Immature natural killer cell (primary cell): ENCODE measurements at regions not wholly inside any gene's neighbourhood (a gene's known extent, or its start where the extent isn't known, plus 50 kb on each side); places are given as distances from the start of the nearest gene placed in this dataset.
"Not testable (repeated sequence)": the region's sequence is repeated elsewhere in the genome, so short reads cannot be mapped to it uniquely, and the experiment has no call there.

Source experiments
- DNase-seq, 3 donors: peaks; one replicate each; pipeline ENCODE4 v3.0.0; 2022; ENCODE audit warnings: mixed read lengths in 1 of 3
- H3K27ac Mint-ChIP-seq, 6 donors: one replicate each; pipeline ENCODE4 v1.8.0; 2020; ENCODE audit warnings: mixed read lengths in 6 of 6, mild to moderate bottlenecking in 5 of 6, inconsistent platforms in 4 of 6, moderate library complexity in 3 of 6
- H3K27me3 Mint-ChIP-seq, 3 donors: one replicate each; pipeline ENCODE4 v1.8.0; 2020 to 2021; ENCODE audit warnings: low read depth in 3 of 3, mild to moderate bottlenecking in 3 of 3, mixed read lengths in 3 of 3, moderate library complexity in 3 of 3, inconsistent platforms in 1 of 3
- H3K36me3 Mint-ChIP-seq, 3 donors: one replicate each; pipeline ENCODE4 v1.8.0; 2020; ENCODE audit warnings: mixed read lengths in 3 of 3, inconsistent platforms in 2 of 3, mild to moderate bottlenecking in 2 of 3
- H3K4me1 Mint-ChIP-seq, 2 donors: one replicate each; pipeline ENCODE4 v1.8.0; 2020; ENCODE audit warnings: inconsistent platforms in 2 of 2, mild to moderate bottlenecking in 2 of 2, mixed read lengths in 2 of 2, moderate library complexity in 1 of 2
- H3K4me3 Mint-ChIP-seq, 5 donors: one replicate each; pipeline ENCODE4 v1.8.0; 2020; ENCODE audit warnings: mild to moderate bottlenecking in 5 of 5, mixed read lengths in 5 of 5, inconsistent platforms in 3 of 5, moderate library complexity in 3 of 5
- H3K9me3 Mint-ChIP-seq, 6 donors: one replicate each; pipeline ENCODE4 v1.8.0; 2020; ENCODE audit warnings: mild to moderate bottlenecking in 6 of 6, mixed read lengths in 6 of 6, inconsistent platforms in 4 of 6, moderate library complexity in 3 of 6

- no peak for DNase-seq
- peaks cover 0 to 3% (median 2%) of the 10 kb centered on the region in 3 donors for H3K27me3 Mint-ChIP-seq
- peaks cover 0 to 24% (median 7%) of the 10 kb centered on the region in 6 donors for H3K9me3 Mint-ChIP-seq
- H3K36me3 Mint-ChIP-seq: peaks cover 0 to 4% (median 0%) of the 10 kb centered on the region in 3 donors
- H3K4me3 Mint-ChIP-seq: no peak overlapping the region
- H3K4me1 Mint-ChIP-seq: no peaks in the 10 kb centered on the region
- no peak overlapping the region for H3K27ac Mint-ChIP-seq
Measured at GRCh38 chr1:96559707-96560596, 161.6 kb upstream of the PTBP2 start.

DNA sequence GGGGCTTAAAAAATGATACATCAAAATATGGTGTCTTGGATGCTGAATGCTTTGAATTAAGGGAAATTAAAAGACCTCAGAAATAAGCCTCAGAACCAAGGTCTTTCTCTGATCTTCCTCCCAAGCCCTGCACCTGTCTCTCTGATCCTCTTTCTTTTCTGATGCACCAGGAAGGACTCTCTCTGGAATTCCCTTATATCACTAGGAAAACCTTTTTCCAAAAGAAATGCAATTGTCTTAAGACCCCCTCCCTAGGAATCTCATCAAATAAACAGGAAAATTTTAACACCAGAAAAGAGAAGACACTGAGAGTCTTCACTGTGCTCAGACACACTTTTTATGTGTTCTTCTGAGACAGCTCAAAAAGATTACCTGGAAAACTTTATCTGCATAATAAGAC lies 159.5 kb upstream of the PTBP2 start:
- no peak for DNase-seq
- Mint-ChIP-seq H3K36me3 (peaks cover 0 to 4% (median 0%) of the 10 kb centered on the region in 3 donors), H3K4me1 (no peaks in the 10 kb centered on the region), H3K27ac (no peak overlapping the region), H3K27me3 (no peaks in the 10 kb centered on the region), H3K9me3 (peaks cover 0 to 16% (median 6%) of the 10 kb centered on the region in 6 donors), H3K4me3 (no peak overlapping the region)

GRCh38 chr1:96564401-96564800 lies 157.2 kb upstream of the PTBP2 start:
- not testable (repeated sequence) for H3K27me3 Mint-ChIP-seq, H3K36me3 Mint-ChIP-seq, H3K4me3 Mint-ChIP-seq, H3K4me1 Mint-ChIP-seq, DNase-seq, H3K27ac Mint-ChIP-seq
- H3K9me3 Mint-ChIP-seq: peaks cover 0 to 16% (median 6%) of the 10 kb centered on the region in 6 donors

- H3K27me3 Mint-ChIP-seq: no peaks in the 10 kb centered on the region
- H3K4me3 Mint-ChIP-seq: no peak overlapping the region
- H3K27ac Mint-ChIP-seq: no peak overlapping the region
- H3K36me3 Mint-ChIP-seq: peaks cover 0 to 4% (median 0%) of the 10 kb centered on the region in 3 donors
- H3K9me3 Mint-ChIP-seq: peaks cover 0 to 10% (median 6%) of the 10 kb centered on the region in 6 donors
- DNase-seq: no peak
- no peaks in the 10 kb centered on the region for H3K4me1 Mint-ChIP-seq
Measured at GRCh38 chr1:96565546-96565945, 156.0 kb upstream of the PTBP2 start.

DNA sequence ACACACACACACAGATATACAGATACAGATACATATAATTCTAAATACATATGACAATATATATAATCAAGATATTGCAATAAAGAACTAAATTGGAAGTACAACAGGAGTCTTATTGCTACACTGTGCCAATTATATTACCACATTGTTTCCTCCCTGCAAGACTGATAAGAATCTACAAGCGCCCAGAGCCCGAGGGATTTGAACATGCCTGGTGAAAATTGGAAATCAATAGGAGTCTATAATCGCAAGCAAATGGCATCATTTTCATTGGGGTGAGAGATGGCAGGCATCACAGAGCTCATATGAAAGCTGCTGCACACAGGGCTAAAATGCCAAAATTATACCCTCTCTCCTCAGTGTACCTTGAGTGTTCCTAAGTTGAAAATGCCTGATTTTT lies 152.9 kb upstream of the PTBP2 start:
- H3K36me3 Mint-ChIP-seq: peaks cover 0 to 4% (median 0%) of the 10 kb centered on the region in 3 donors
- peaks cover 0 to 5% (median 2%) of the 10 kb centered on the region in 6 donors for H3K9me3 Mint-ChIP-seq
- no peak overlapping the region for H3K4me3 Mint-ChIP-seq
- no peaks in the 10 kb centered on the region for H3K4me1 Mint-ChIP-seq
- no peak overlapping the region for H3K27ac Mint-ChIP-seq
- no peak for DNase-seq
- peaks cover 0 to 2% (median 0%) of the 10 kb centered on the region in 3 donors for H3K27me3 Mint-ChIP-seq

DNA sequence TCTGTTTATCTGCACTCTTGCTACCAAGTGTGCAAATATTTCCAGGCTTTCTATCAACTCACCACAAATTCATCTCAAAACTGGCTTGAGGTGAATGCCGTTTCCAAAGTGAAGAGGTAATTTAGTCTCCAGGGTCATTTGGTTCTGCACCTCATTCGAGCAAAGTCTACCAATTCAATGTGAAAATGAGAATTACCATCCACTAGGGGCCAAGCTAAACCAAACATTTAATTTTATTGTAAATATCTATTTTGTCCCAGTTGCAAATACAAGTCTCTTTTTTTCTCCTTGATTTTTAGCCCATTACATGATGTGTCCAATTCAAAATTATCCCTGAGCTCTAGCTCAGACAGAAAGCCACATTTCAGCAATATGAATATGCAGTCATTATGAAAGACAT lies 152.3 kb upstream of the PTBP2 start:
- no peaks in the 10 kb centered on the region for H3K4me1 Mint-ChIP-seq
- H3K36me3 Mint-ChIP-seq: no peaks in the 10 kb centered on the region
- H3K27me3 Mint-ChIP-seq: peaks cover 0 to 2% (median 0%) of the 10 kb centered on the region in 3 donors
- H3K27ac Mint-ChIP-seq: no peak overlapping the region
- DNase-seq: no peak
- no peak overlapping the region for H3K4me3 Mint-ChIP-seq
- H3K9me3 Mint-ChIP-seq: peaks cover 0 to 8% (median 2%) of the 10 kb centered on the region in 6 donors

DNA sequence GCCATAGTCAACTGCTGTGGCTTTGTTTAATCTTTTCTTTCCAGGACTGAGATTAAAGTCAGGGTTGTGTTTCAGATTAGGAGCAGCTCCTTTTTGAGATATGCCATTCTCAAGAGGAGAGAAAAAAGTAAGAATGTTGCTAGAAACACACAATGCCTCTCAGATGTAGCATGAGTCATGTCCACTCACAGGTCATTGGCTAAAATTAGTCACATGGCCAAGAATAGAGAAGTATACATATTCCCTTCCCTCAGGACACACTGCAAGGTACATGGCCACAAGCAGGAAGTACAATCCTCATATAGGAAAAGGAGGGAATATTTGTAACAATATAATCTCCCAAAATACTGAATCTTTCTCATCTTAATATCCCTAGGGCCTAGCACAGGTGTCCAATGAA lies 141.9 kb upstream of the PTBP2 start:
- H3K4me1 Mint-ChIP-seq: no peaks in the 10 kb centered on the region
- H3K36me3 Mint-ChIP-seq: no peaks in the 10 kb centered on the region
- peaks cover 0 to 9% (median 2%) of the 10 kb centered on the region in 6 donors for H3K9me3 Mint-ChIP-seq
- H3K4me3 Mint-ChIP-seq: no peak overlapping the region
- no peaks in the 10 kb centered on the region for H3K27me3 Mint-ChIP-seq
- DNase-seq: no peak
- H3K27ac Mint-ChIP-seq: no peak overlapping the region

GRCh38 chr1:96580920-96581319 lies 140.7 kb upstream of the PTBP2 start:
- Mint-ChIP-seq H3K27ac (no peak overlapping the region), H3K4me3 (no peak overlapping the region), H3K36me3 (no peaks in the 10 kb centered on the region), H3K27me3 (no peaks in the 10 kb centered on the region), H3K9me3 (peaks cover 0 to 9% (median 2%) of the 10 kb centered on the region in 6 donors), H3K4me1 (no peaks in the 10 kb centered on the region)
- no peak for DNase-seq

- Mint-ChIP-seq H3K27me3 (no peaks in the 10 kb centered on the region), H3K27ac (no peak overlapping the region), H3K9me3 (peaks cover 0 to 5% (median 3%) of the 10 kb centered on the region in 6 donors), H3K4me3 (no peak overlapping the region), H3K4me1 (no peaks in the 10 kb centered on the region), H3K36me3 (no peaks in the 10 kb centered on the region)
- DNase-seq: no peak
Measured at GRCh38 chr1:96581772-96582171, 139.8 kb upstream of the PTBP2 start.

- no peak for DNase-seq
- Mint-ChIP-seq H3K4me3 (no peak overlapping the region), H3K27ac (no peak overlapping the region), H3K36me3 (no peaks in the 10 kb centered on the region), H3K9me3 (peaks cover 0 to 6% (median 1%) of the 10 kb centered on the region in 6 donors), H3K4me1 (no peaks in the 10 kb centered on the region), H3K27me3 (no peaks in the 10 kb centered on the region)
Measured at GRCh38 chr1:96583903-96584302, 137.7 kb upstream of the PTBP2 start.

DNA sequence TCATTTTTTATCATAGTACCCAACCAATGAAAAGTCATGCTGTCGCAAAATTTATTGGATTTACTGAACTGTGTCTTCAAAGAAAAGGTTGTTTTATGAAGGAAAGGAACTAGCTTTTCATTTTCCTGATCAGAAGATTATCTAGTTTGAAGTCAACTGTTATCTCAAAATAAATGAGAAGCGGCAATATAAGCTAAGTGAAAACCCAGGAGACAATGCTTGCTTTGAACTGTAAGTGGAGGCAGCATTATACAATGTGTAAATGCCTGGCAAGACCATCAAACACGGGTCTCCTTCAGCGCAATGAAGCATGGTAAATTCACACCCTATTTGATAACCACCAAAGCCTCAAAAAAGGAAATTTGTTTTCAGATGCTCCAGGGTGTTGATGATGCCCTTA lies 134.4 kb upstream of the PTBP2 start:
- no peak for DNase-seq
- H3K27me3 Mint-ChIP-seq: peaks cover 0 to 3% (median 0%) of the 10 kb centered on the region in 3 donors
- peaks cover 0 to 9% (median 2%) of the 10 kb centered on the region in 6 donors for H3K9me3 Mint-ChIP-seq
- no peaks in the 10 kb centered on the region for H3K4me1 Mint-ChIP-seq
- no peak overlapping the region for H3K4me3 Mint-ChIP-seq
- H3K36me3 Mint-ChIP-seq: no peaks in the 10 kb centered on the region
- H3K27ac Mint-ChIP-seq: no peak overlapping the region

- DNase-seq: no peak
- Mint-ChIP-seq H3K4me3 (no peak overlapping the region), H3K4me1 (no peaks in the 10 kb centered on the region), H3K27me3 (peaks cover 0 to 3% (median 0%) of the 10 kb centered on the region in 3 donors), H3K9me3 (peaks cover 0 to 13% (median 2%) of the 10 kb centered on the region in 6 donors), H3K36me3 (no peaks in the 10 kb centered on the region), H3K27ac (no peak overlapping the region)
Measured at GRCh38 chr1:96588416-96588995, 133.1 kb upstream of the PTBP2 start.

- not testable (repeated sequence) for DNase-seq, H3K27ac Mint-ChIP-seq, H3K36me3 Mint-ChIP-seq, H3K4me3 Mint-ChIP-seq, H3K4me1 Mint-ChIP-seq, H3K27me3 Mint-ChIP-seq
- peaks cover 0 to 16% (median 0%) of the 10 kb centered on the region in 6 donors for H3K9me3 Mint-ChIP-seq
Measured at GRCh38 chr1:96595530-96595929, 126.1 kb upstream of the PTBP2 start.

DNA sequence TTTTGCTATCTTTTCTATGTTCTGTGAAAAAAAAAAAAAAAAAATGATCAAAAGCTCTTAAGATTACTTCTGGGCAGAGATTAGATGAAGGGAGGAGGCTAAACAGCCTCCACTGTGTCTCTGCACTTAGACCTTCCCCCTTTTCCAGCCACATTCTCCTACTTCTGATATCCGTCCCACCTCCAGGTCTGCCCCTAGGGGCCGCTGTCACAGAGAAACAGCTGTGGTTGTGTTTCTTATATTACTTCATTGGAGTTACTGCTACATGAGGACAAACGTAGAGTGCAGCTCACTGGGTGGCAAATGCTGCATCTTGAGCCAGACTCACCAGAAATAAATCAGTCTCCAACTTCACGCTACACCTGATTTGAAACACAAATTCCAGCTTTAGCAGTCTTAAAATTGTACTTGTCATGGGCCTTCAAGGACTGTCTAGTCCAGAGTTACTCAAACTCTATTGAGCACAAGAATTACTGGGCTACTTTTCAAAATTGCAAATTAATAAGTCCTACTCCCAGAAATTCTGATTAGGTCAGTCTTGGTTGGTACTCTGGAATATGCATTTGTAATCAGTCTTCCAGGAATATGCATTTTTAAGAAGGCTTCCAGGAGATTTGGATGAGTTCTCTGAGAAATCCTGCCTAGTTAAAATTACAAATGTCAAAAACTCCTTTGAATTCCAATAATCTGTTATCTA lies 125.2 kb upstream of the PTBP2 start:
- Mint-ChIP-seq H3K27me3 (peaks cover 0 to 3% (median 2%) of the 10 kb centered on the region in 3 donors), H3K9me3 (peaks cover 0 to 16% (median 0%) of the 10 kb centered on the region in 6 donors), H3K4me1 (no peaks in the 10 kb centered on the region), H3K4me3 (no peak overlapping the region), H3K27ac (no peak overlapping the region), H3K36me3 (no peaks in the 10 kb centered on the region)
- DNase-seq: no peak
